GM12891 (cell line): ENCODE measurements at regions not wholly inside any gene's neighbourhood (a gene's known extent, or its start where the extent isn't known, plus 50 kb on each side); places are given as distances from the start of the nearest gene placed in this dataset.

Experiments
- DNase-seq: peaks from one replicate; pipeline ENCODE4 v3.0.0; 2011; ENCODE audit warnings: low spot score; ENCODE audit not compliant: insufficient read length
- FAIRE-seq: peaks from 2 replicates; lab custom pipeline; 2011; peaks lifted over from hg19 to GRCh38; lab: Jason Lieb, UNC
- PAX5 ChIP-seq: IDR thresholded peaks from 2 replicates; pipeline ENCODE4 v1.6.1; 2011; ENCODE audit warnings: low read length, moderate library complexity, mild to moderate bottlenecking; ENCODE audit not compliant: insufficient read depth, severe bottlenecking
- POLR2A ChIP-seq: IDR thresholded peaks from 2 replicates; pipeline ENCODE4 v1.6.1; 2011; ENCODE audit warnings: low read depth, low read length, control low read depth
- POLR2AphosphoS5 ChIP-seq: IDR thresholded peaks from 2 replicates; pipeline ENCODE4 v1.6.1; 2011; ENCODE audit warnings: low read depth, low read length, control low read depth
- POU2F2 ChIP-seq: IDR thresholded peaks from 2 replicates; pipeline ENCODE4 v1.6.1; 2011; ENCODE audit warnings: low read depth, mild to moderate bottlenecking, control low read depth, low read length, moderate library complexity
- SPI1 ChIP-seq: IDR thresholded peaks from 2 replicates; pipeline ENCODE4 v1.6.1; 2011; ENCODE audit warnings: low read depth, low read length, control low read depth
- TAF1 ChIP-seq: IDR thresholded peaks from 2 replicates; pipeline ENCODE4 v1.6.1; 2011; ENCODE audit warnings: low read depth, low read length, control low read depth

GRCh38 chr9:4435197-4435596 lies 55.1 kb upstream of the SLC1A1 start:
- TF ChIP-seq POU2F2, result no peak
- TF ChIP-seq POLR2A, result no peak
- TF ChIP-seq POLR2AphosphoS5, result no peak
- TF ChIP-seq PAX5, result no peak
- TF ChIP-seq TAF1, result no peak
- TF ChIP-seq SPI1, result no peak
- no peak for FAIRE-seq

GRCh38 chr9:4433379-4433778 lies 56.9 kb upstream of the SLC1A1 start:
- DNase-seq (no peak), FAIRE-seq (no peak)
- peak; percentile 58; the same call in 1 of the 2 replicates for TF ChIP-seq POU2F2
- TF ChIP-seq POLR2A, result no peak

More at GRCh38 chr9:4435197-4435596, 55.1 kb upstream of the SLC1A1 start:
- DNase-seq, result no peak

- FAIRE-seq (no peak), DNase-seq (no peak)
- TF ChIP-seq POLR2A (no peak), PAX5 (no peak), POLR2AphosphoS5 (no peak), SPI1 (peak; percentile 94), POU2F2 (no peak), TAF1 (no peak)
These were observed 59.6 kb upstream of the SLC1A1 start for GRCh38 chr9:4430432-4431261.

- FAIRE-seq (peak; percentile 45), DNase-seq (no peak)
These were observed 64.8 kb upstream of the SLC1A1 start for GRCh38 chr9:4425319-4426045.

GRCh38 chr9:4424891-4425290 lies 65.4 kb upstream of the SLC1A1 start:
- DNase-seq (no peak), FAIRE-seq (no peak)
- no peak for TF ChIP-seq PAX5
- no peak for TF ChIP-seq SPI1
- no peak for TF ChIP-seq TAF1
- no peak for TF ChIP-seq POU2F2
- TF ChIP-seq POLR2AphosphoS5, result no peak
- TF ChIP-seq POLR2A, result no peak

More at GRCh38 chr9:4425319-4426045, 64.8 kb upstream of the SLC1A1 start:
- TF ChIP-seq SPI1, result peak; percentile 81
- no peak for TF ChIP-seq POLR2A

- FAIRE-seq (no peak), DNase-seq (no peak)
- TF ChIP-seq PAX5, result no peak
- no peak for TF ChIP-seq POU2F2
- no peak for TF ChIP-seq SPI1
- TF ChIP-seq POLR2AphosphoS5, result no peak
- no peak for TF ChIP-seq TAF1
- TF ChIP-seq POLR2A, result no peak
These were observed 66.2 kb upstream of the SLC1A1 start for GRCh38 chr9:4424038-4424437.

GRCh38 chr9:4423207-4423610 lies 67.1 kb upstream of the SLC1A1 start:
- FAIRE-seq (no peak), DNase-seq (no peak)
- TF ChIP-seq POLR2A, result no peak
- TF ChIP-seq PAX5, result no peak
- no peak for TF ChIP-seq TAF1
- TF ChIP-seq POU2F2, result no peak
- TF ChIP-seq SPI1, result no peak
- no peak for TF ChIP-seq POLR2AphosphoS5

- TF ChIP-seq PAX5 (no peak), POU2F2 (no peak), TAF1 (no peak), SPI1 (0 out of 2 replicates have a peak, but pooled peaks have one; percentile 32), POLR2AphosphoS5 (no peak), POLR2A (no peak)
- DNase-seq (no peak), FAIRE-seq (peak; percentile 56)
These were observed 67.8 kb upstream of the SLC1A1 start for GRCh38 chr9:4422495-4422894.

GRCh38 chr9:4421847-4422246 lies 68.4 kb upstream of the SLC1A1 start:
- no peak for TF ChIP-seq POLR2A
- TF ChIP-seq POU2F2, result no peak
- TF ChIP-seq SPI1, result no peak
- TF ChIP-seq POLR2AphosphoS5, result no peak
- no peak for TF ChIP-seq TAF1
- TF ChIP-seq PAX5, result no peak
- no peak for DNase-seq
- FAIRE-seq, result no peak

GRCh38 chr9:4420351-4420750 lies 69.9 kb upstream of the SLC1A1 start:
- TF ChIP-seq POLR2AphosphoS5, result no peak
- TF ChIP-seq PAX5, result no peak
- no peak for TF ChIP-seq TAF1
- TF ChIP-seq POU2F2, result no peak
- no peak for TF ChIP-seq SPI1
- no peak for TF ChIP-seq POLR2A
- no peak for FAIRE-seq

More at GRCh38 chr9:4420351-4420750, 69.9 kb upstream of the SLC1A1 start:
- no peak for DNase-seq
